ENCODE measurements at regions not wholly inside any gene's neighbourhood (a gene's known extent, or its start where the extent isn't known, plus 50 kb on each side); places are given as distances from the start of the nearest gene placed in this dataset.

- CTCF ChIA-PET (ENCODE audit: partially characterized antibody): interaction anchor here (0.8 to 1.6 kb wide), 2 partner anchors 20 to 93 kb away, joined by 4 read pairs; no protein-coding TSS in a partner anchor
- H3K9me3 ChIP-seq (ENCODE audit: insufficient read depth in 2 of 2, low read depth in 1 of 2, low read length in 1 of 2): no peaks in the 10 kb centered on the region
- no peak overlapping the region for H2BK120ac ChIP-seq (replicated peaks; ENCODE audit: low read depth, low read length)
Observed at GRCh38 chr11:19448651-19449050, 207.9 kb upstream of the E2F8 start.

More at GRCh38 chr11:19448651-19449050, 207.9 kb upstream of the E2F8 start:
- Histone ChIP-seq H3K79me2 (ENCODE audit: control insufficient read depth in 1 of 2, insufficient read depth in 2 of 2, low read length in 2 of 2) (no peaks in the 10 kb centered on the region), H3K56ac (replicated peaks; ENCODE audit: insufficient read length, low read depth, low read length) (no peak overlapping the region), H3K27me3 (replicated peaks in 1 of 4; ENCODE audit: control insufficient read depth in 3 of 4, extremely low read depth in 1 of 4, insufficient read depth in 3 of 4, low read length in 3 of 4) (no peaks in the 10 kb centered on the region), H2AFZ (ENCODE audit: low read length) (no peak overlapping the region), H2AK5ac (ENCODE audit: low read depth, low read length) (no peak overlapping the region), H3K36me3 (ENCODE audit: control insufficient read depth in 2 of 4, insufficient read depth in 4 of 4, low read length in 3 of 4) (no peaks in the 10 kb centered on the region), H3K9ac (replicated peaks in 1 of 4; ENCODE audit: extremely low read depth in 1 of 4, low read depth in 3 of 4, low read length in 3 of 4) (no peak overlapping the region), H3K23ac (ENCODE audit: insufficient read length) (no peak overlapping the region), H4K8ac (ENCODE audit: extremely low read depth, insufficient read depth, low read length) (no peak overlapping the region), H2BK20ac (ENCODE audit: low read length) (no peak overlapping the region), H3K4me1 (replicated peaks in 1 of 4; ENCODE audit: control insufficient read depth in 3 of 4, insufficient read depth in 4 of 4, low read length in 3 of 4) (no peaks in the 10 kb centered on the region), H2BK12ac (ENCODE audit: low read depth, low read length) (no peak overlapping the region), H4K20me1 (replicated peaks in 1 of 2; ENCODE audit: control insufficient read depth in 1 of 2, insufficient read depth in 2 of 2, low read length in 2 of 2) (no peaks in the 10 kb centered on the region), H3K23me2 (ENCODE audit: low read depth, low read length) (no peaks in the 10 kb centered on the region), H4K91ac (replicated peaks; ENCODE audit: insufficient read length, low read length) (no peak overlapping the region), H3K14ac (ENCODE audit: insufficient read length) (no peak overlapping the region), H3K79me1 (ENCODE audit: low read depth, low read length) (no peaks in the 10 kb centered on the region), H2BK15ac (ENCODE audit: low read length) (no peak overlapping the region), H3K4ac (replicated peaks; ENCODE audit: insufficient read length, low read depth, low read length) (no peak overlapping the region), H3K4me3 (ENCODE audit: extremely low read depth in 1 of 4, insufficient read depth in 2 of 4, low read depth in 3 of 4, low read length in 4 of 4) (no peak overlapping the region), H4K5ac (ENCODE audit: insufficient read length, low read depth, low read length) (no peak overlapping the region), H3K27ac (ENCODE audit: low read depth, low read length) (no peak overlapping the region), H3K18ac (ENCODE audit: extremely low read depth, low read length) (no peak overlapping the region), H3K4me2 (ENCODE audit: insufficient read depth in 1 of 2, low read depth in 2 of 2, low read length in 2 of 2) (no peak overlapping the region), H2BK5ac (ENCODE audit: low read depth, low read length) (no peak overlapping the region)
- FAIRE-seq: no peak
- POLR2A ChIA-PET (ENCODE audit: partially characterized antibody): no interaction called here
- TF ChIP-seq KDM4A (IDR thresholded peaks at IDR 0.05; ENCODE audit: low read depth, low read length, severe bottlenecking) (no peak), RAD21 (IDR thresholded peaks at IDR 0.05 in 1 of 2, conservative IDR thresholded peaks at IDR 0.05 in 1 of 2; ENCODE audit: low read depth in 2 of 2, low read length in 2 of 2) (no peak)
- DNase-seq (ENCODE audit: low read depth in 1 of 2, low spot score in 2 of 2): no peak
- 90% methylated on average over 2 of the region's 2 CpGs; no CpG with 5 or more reads in 1 of the 2 experiments for WGBS, 2 experiments (ENCODE audit: extremely low coverage in 1 of 2, insufficient coverage in 1 of 2, insufficient read length in 1 of 2, insufficient replicate concordance in 2 of 2, low coverage in 1 of 2, low lambda C conversion rate in 2 of 2, missing lambda C conversion rate in 1 of 2)
